Psoas muscle (tissue), 7 donors: ENCODE measurements at regions not wholly inside any gene's neighbourhood (a gene's known extent, or its start where the extent isn't known, plus 50 kb on each side); places are given as distances from the start of the nearest gene placed in this dataset.

Experiments used
- ATAC-seq, 4 donors: fragments of 200-7000 bp; cut with Tn5 transposase; one replicate each; pipeline ENCODE4 v1.9.1; 2020; ENCODE audit warnings: moderate library complexity in 3 of 4, mild to moderate bottlenecking in 2 of 4
- DNase-seq, 2 donors: peaks; one replicate each; pipeline ENCODE4 v3.0.0-alpha.2; 2020
- H3K27ac ChIP-seq: fragments of 200-600 bp; one replicate; pipeline ENCODE4 v1.8.0; 2022
- H3K27me3 ChIP-seq, 3 donors: fragments of 200-600 bp in 1 of 3; one replicate each; pipeline versions ENCODE4 v1.6.1 to v1.8.0; 2013 to 2022; ENCODE audit warnings: low read length in 2 of 3, mild to moderate bottlenecking in 2 of 3, moderate library complexity in 1 of 3; ENCODE audit not compliant: insufficient read depth in 3 of 3
- H3K36me3 ChIP-seq, 2 donors: fragments of 200-600 bp in 1 of 2; one replicate each; pipeline versions ENCODE4 v1.6.1 to v1.8.0; 2013 to 2022; ENCODE audit warnings: low read depth in 1 of 2, mild to moderate bottlenecking in 1 of 2, moderate library complexity in 1 of 2; ENCODE audit not compliant: insufficient read depth in 1 of 2
- H3K4me1 ChIP-seq: fragments of 200-600 bp; one replicate; pipeline ENCODE4 v1.8.0; 2022
- H3K4me3 ChIP-seq: fragments of 200-600 bp; one replicate; pipeline ENCODE4 v1.8.0; 2022; ENCODE audit warnings: mild to moderate bottlenecking
- H3K9me3 ChIP-seq: fragments of 200-600 bp; one replicate; pipeline ENCODE4 v1.8.0; 2022
- CTCF ChIP-seq: fragments of 200-600 bp; IDR thresholded peaks from one replicate; pipeline ENCODE4 v1.8.0; 2022; ENCODE audit warnings: antibody characterized with exemption
- WGBS, 3 donors: extraction: QIAGEN DNeasy Blood & Tissue Kit; methylation state at CpG; one replicate each; pipeline versions ENCODE4 v1.1.6 to v1.1.7; 2013; 5-methylcytosine and 5-hydroxymethylcytosine counted together
- intact Hi-C, 2 donors: fragments of 100-400 bp; cut with DNase I; formaldehyde crosslinking; loops; one replicate each; pipeline versions ENCODE4 v1.11.0 to v1.14.2; 2022
- donor health status: healthy with polysubstance abuse.
- donor health status: DM: no; HTN: no; CAD: no; lungs with moderate emphysema.
- donor health status: Bipolar disorder and iron deficiency.
- donor health status: healthy.
- donor health status: DM: yes; HTN: yes; CAD: no.
- donor health status: DM: no; HTN: no; CAD: no.
- donor health status: DM: yes; HTN: yes; CAD: no.

- 49 to 65% (median 57%) methylated on average over 4 of the region's 4 CpGs for WGBS, 3 donors
- intact Hi-C loops, result no loop called here
- Histone ChIP-seq H3K4me1 (no peaks in the 10 kb centered on the region), H3K4me3 (no peak overlapping the region), H3K27ac (no peak overlapping the region), H3K9me3 (no peaks in the 10 kb centered on the region), H3K36me3 (no peaks in the 10 kb centered on the region), H3K27me3 (no peaks in the 10 kb centered on the region)
- no peak for DNase-seq
- no peak for ATAC-seq
- no peak for TF ChIP-seq CTCF
Measured at GRCh38 chr2:12046641-12047040, 300.2 kb downstream of the LPIN1 start.

- Histone ChIP-seq H3K27me3 (no peaks in the 10 kb centered on the region), H3K36me3 (no peaks in the 10 kb centered on the region), H3K4me1 (no peaks in the 10 kb centered on the region), H3K4me3 (no peak overlapping the region), H3K27ac (no peak overlapping the region), H3K9me3 (no peaks in the 10 kb centered on the region)
- ATAC-seq (no peak), DNase-seq (no peak)
- TF ChIP-seq CTCF, result no peak
- intact Hi-C loops, result no loop called here
Measured at GRCh38 chr2:12047761-12048160, 301.3 kb downstream of the LPIN1 start.

- intact Hi-C loops, result no loop called here
- H3K4me3 ChIP-seq, result no peak overlapping the region
- no peaks in the 10 kb centered on the region for H3K4me1 ChIP-seq
- TF ChIP-seq CTCF, result no peak
- H3K27me3 ChIP-seq, result no peaks in the 10 kb centered on the region
- no peak overlapping the region for H3K27ac ChIP-seq
- 66 to 75% (median 72%) methylated on average over 4 of the region's 4 CpGs for WGBS, 3 donors
- no peak for ATAC-seq
- no peak for DNase-seq
- H3K36me3 ChIP-seq, result no peaks in the 10 kb centered on the region
- H3K9me3 ChIP-seq, result no peaks in the 10 kb centered on the region
Measured at GRCh38 chr2:12048550-12048949, 302.1 kb downstream of the LPIN1 start.

GRCh38 chr2:12050396-12050795 is 304.0 kb downstream of the LPIN1 start:
- no peak for TF ChIP-seq CTCF
- Histone ChIP-seq H3K9me3 (no peaks in the 10 kb centered on the region), H3K36me3 (no peaks in the 10 kb centered on the region), H3K4me1 (no peaks in the 10 kb centered on the region), H3K4me3 (no peak overlapping the region), H3K27me3 (no peaks in the 10 kb centered on the region), H3K27ac (no peak overlapping the region)
- WGBS, 3 donors, result 54 to 61% (median 56%) methylated on average over 6 of the region's 6 CpGs
- DNase-seq, result no peak
- no peak for ATAC-seq
- intact Hi-C loops, result no loop called here

- no peak for DNase-seq
- H3K4me3 ChIP-seq, result no peak overlapping the region
- H3K4me1 ChIP-seq, result no peaks in the 10 kb centered on the region
- TF ChIP-seq CTCF, result no peak
- no peak for ATAC-seq
- 58 to 61% (median 60%) methylated on average over 2 of the region's 2 CpGs for WGBS, 3 donors
- H3K9me3 ChIP-seq, result no peaks in the 10 kb centered on the region
- intact Hi-C loops, result no loop called here
- H3K36me3 ChIP-seq, result no peaks in the 10 kb centered on the region
- no peaks in the 10 kb centered on the region for H3K27me3 ChIP-seq
- no peak overlapping the region for H3K27ac ChIP-seq
Measured at GRCh38 chr2:12051831-12052230, 305.4 kb downstream of the LPIN1 start.
